Hematopoietic multipotent progenitor cell treated with erythropoietin and hydrocortisone succinate and interleukin-3 and kit ligand, for 17 days (in vitro differentiated cells): ENCODE measurements at regions not wholly inside any gene's neighbourhood (a gene's known extent, or its start where the extent isn't known, plus 50 kb on each side); places are given as distances from the start of the nearest gene placed in this dataset.

Experiments used
- DNase-seq: peaks from one replicate; pipeline ENCODE4 v3.0.0-alpha.2; 2015; ENCODE audit warnings: low spot score

DNA sequence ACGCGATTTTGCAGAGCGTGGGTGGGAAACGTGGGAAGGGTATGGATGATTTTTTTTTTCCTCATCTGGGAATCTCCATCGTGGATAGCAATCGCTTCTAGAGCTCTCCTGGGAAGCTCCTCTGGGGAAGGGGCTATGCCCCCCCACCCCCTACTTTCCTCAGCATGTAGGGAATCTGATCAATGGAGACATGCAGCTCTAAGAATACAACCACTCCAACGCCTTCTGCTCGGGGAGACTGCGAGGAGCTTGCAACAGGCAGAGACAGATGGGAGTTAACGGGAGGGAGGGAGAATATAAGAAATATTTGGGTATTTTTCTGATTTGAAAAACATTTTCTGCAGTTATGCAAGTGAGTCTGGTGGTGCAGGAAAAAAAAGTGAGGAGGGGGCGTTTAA is 104.6 kb upstream of the HSD17B12 start:
- no peak for DNase-seq

DNA sequence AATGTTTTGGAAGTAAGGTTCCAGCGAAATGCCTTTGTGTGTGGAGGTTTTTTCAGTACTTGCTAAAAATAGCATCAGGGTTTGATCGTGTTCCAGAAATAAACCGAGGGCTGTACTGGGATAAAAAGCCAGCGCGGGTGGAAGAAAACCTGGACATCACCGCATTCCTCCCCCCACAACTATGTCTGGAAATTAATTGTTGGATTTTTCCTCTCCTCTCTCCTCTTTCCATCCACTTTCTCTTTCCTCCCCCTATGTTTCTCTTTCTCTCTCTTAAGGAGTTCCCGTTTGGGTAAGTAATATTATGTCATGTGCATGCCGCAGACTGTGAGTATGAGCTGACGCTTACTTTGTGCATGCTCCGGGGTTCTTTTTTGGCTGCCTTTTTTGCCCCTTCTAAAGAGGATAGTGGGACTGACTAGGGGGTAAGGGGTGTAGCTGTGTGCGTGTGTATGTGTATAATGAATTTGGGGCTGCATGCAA is 104.2 kb upstream of the HSD17B12 start:
- DNase-seq, result no peak

DNA sequence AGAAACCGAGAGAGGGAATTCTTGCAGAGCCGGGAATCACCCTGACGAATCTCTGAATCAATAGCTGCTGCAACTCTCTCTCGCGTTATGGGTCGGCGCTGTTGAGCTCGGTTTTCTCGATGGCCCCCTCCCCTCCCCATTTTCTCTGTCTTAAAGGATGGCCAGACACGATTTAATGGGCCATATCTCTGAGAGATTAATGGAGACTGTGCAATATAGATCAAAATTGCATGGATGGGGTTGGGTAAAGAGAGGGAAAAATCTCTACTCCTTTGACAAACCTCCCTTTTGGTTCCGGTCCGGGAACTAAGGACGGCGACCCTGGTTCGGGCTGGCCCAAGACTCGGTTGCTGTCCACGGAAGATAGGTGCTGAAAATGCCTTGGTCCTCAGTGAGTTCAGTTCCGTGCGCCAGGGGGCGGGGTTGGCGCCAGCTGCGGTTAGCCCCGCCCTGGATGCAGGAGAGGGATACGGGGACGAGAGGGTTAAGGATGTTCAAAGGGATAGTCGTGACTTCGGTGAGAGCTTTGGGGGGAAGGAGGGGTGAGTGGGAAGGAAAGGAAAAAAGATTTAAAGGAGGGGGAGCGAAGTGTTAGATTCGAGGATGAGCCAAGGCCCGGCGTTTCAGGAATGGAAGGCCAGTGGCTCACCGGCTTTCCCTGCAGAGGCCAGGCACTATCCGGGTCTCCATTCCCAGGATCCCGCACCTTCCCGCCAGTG is 103.6 kb upstream of the HSD17B12 start:
- DNase-seq, result no peak

DNA sequence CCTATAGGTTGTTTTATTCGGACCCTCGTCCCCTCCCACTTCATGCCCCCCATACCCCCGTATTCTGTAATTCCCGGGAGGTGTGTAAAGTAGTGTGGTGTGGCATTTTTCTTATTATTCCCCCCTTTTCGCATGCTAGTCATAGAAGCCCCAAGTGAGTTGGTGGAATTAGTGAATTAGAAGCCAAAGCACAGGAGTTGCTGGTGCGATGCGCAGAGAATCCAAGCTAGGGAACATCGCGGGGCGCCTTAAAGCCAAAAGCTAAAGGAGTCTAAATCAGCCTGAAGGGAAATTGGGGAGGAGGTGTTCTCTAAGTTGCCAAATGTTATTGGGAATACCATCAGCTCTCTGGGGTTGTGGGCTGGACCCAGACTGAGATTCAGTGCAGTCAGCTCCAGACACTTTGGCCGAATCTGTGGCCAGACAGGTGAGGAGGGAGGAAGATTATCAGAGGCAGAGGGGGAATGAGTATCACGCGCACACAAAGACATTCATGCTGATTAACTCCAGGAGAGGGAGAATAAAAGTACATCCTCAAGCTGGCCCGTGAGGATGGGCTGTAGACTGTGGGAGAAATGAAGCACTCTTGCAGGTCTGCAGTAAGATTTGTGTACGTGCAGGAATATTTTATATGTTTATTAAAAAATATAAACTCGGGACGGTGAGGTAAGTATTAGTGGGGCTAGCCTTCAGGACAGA is 102.8 kb upstream of the HSD17B12 start:
- no peak for DNase-seq

DNA sequence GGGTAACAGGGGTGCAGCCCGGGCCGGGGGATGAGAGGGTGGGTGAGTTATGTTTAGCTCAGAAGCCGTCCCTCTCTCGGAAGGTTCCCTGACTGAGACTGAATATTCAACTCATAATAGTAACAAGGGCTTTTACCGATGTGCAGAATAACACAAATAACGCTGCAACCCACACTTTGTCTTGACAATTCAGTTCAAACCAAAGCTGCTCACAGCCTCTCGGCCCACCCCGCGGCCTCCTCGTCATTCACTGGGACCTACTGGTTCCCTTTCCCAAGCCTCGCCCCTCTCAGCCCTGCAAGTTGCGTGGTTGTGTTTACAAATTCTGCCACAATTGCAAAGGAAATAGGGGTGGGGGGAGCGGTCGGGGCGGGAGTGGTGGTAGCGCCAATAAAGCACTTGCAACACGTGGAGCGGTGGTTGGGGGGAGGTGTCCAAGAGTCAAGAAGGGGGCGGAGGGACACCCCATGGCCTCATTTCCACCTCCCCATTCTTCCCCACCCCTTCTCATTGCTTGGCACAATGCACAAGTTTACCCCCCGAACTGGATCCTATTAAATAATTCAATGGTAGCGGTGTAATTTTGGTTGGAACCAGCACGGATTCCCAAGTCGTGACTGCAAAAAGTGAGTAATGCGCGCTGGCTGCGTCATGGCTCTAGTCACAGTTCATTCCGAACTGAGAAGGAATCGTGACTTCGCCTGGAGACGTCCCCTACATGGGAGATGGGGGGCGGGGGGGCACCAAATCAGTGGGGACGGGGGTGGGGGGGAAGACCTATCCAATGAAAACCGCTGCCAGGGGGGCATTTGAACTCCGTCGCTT is 102.0 kb upstream of the HSD17B12 start:
- no peak for DNase-seq

DNA sequence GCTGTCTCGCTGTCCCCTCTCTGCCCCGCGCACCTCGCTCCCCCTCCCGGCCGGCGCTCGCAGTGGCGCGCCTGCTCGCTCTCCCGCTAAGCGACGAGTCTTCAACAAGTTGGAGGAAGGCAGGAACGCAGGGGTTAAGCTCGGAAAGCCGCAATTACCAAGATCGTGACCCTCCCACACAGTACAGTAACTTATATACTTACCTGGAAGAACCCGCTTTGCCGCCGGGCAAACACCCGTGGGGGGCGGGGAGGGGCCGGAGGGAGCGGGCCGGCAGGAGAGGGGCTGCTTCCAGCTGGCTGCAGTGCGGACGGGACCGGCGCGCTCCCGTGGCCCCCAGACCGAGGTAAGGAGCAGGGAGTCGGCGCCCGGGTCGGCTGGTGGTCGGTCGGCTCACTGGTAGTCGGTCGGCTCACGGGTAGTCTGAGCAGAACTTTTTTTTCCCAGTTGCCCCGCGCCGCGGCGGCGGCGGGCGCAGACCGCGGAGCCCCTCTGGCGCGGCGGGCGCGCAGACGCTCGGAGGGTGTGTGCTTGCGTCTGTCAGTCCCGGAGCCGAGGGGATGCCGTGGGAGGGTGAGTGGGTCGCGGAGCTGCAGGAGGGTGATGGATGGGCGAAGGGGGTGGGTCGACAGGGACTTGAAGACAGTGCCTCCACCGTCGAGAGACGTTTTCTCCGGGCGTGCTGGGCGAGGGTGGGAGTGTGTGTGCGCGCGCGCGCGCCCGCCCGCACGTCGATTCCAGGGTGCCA is 101.2 kb upstream of the HSD17B12 start:
- DNase-seq, result no peak

DNA sequence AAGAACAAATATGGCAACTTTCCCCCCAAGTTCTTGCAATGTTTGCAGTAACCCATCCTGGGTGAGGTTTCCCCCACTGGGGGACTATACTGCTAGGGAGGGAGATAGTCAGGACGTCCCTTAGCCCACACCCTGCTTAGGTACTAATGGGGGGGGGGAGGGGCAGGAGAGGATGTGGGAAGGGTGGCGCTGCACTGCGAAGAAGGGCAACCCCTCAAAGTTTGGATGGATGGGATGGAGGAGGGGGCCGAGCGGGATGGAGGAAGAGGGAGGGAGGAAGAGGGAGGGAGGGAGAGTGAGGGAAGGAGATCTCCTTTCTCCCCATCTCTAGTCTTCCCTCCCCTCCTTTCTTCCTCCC is 100.6 kb upstream of the HSD17B12 start:
- no peak for DNase-seq

DNA sequence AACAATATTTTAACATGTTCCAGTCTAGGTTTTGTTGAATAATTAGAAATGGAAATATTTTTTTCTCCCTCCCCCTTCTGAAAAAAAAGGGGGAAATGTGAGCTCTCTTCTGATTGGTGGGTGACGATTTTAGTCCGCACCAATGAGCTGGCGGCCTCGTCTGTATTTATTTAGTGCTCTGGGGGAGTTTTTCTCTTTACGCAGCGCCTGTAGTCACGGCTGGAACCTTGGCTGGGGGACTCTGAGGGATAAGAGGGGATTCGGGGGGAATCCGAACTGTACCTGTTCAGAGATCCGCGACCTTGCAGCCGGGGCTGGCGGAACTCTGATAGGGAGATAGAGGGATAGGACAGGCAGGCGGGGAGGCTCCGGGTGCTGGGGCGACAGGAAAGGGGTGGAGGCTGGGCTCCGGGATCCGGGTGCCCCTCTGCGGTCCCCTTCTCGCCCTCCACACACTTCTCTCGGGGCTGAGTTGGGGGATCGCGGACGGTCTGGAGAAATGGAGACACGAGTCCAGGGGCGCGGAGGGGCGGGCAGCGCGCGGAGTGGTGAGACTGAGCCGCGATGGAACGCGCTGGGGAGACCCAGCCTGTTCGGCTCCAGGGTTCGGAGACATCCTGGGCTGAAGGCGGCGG is 99.7 kb upstream of the HSD17B12 start:
- no peak for DNase-seq

DNA sequence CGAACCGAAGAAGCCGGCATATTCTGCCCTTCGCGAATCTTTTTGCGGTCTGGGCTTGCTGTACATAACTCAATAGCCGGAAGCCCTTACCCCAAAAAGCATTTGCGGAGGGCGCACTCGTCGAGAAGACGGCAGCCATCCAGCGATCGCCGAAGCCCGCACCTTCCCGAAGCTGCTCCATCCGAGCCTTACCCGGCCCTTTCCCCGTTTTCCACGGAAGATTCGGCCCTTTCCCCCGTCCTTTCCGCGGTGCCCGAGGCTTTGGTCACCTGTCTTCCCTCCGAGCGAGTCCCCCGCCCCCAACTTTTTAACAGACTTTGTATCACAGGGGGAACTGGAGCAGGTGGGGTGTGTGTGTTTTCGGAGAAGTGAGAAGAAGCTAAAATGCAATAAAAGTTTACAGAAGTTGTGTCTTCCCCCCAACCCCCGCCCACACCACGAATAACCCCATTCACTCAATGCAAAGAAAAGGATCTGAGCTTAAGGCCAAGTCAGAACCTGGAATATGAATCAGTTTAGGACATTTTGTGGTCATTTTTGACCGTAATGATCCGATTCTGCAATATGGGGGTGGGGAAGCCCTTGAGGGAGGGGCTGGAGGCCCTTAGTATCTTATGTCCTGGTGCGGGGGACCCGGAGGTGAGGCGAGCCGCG is 99.0 kb upstream of the HSD17B12 start:
- no peak for DNase-seq

DNA sequence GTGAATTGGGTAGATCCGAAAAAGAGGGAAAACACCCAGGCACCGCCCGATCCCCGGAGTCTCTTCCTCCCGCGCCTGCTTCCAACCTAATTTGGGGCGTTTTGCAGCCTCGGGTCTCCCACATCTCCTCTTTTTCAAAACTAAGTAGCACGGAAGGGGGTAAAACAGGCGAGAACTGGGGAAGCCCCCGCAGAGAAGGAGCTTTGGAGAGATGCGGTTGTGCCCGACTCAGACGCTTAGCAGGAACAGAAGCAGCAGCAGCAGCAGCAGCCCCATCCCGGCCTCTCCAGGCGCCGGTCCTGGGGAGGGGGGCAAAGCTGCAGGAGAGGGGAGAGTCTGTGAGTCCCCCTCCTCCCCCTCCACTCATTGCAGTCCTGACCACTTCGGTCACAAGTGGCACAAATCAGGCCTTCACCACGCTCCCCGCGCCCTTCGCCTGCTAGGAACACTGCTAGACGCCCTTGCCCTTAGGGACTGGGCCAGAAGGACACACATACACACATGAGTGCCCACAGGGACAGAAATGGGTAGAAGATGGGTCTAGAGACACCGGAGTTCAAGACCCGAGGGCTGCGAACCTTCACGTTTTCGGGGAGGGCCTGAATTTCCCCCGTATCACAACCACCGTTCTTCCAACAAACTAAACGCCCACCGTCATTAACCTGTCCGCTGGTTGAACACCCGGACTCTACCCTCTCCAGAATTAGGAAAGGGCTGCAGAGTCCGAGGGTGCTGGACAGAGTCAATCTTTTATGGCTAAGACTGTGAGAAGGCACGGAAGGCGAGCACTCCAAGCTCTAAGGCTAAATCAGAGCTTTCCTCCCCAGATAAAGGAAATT is 98.3 kb upstream of the HSD17B12 start:
- DNase-seq, result no peak

DNA sequence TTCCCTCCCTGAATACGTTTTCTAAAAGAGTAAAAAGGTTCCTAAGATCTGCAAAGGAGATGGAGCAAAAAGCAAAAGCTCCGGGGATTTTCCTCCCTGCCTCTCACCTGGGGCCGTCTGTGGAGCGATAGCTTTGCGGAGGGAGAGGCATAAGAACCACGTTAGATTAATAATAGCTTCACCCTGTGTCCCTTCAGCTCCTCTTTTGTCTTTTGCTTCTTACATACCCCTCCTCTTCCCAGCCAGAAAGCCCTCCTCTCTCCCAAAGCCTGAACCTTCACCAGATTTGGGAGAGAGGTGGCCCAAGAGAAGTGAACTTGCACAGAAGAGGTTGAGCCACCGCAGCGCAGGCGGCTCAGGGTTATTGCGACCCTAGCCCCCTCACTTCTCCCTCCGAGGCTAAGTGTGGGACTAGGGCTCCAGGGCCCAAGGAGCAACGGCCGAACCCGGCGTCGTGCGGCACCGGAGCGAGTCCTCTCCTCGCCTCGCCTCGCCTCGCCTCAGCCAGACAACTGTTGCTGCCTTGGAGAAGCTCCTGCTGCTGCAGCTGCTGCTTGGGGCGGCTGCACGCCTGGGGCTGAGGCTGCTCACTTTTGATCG is 97.6 kb upstream of the HSD17B12 start:
- no peak for DNase-seq

DNA sequence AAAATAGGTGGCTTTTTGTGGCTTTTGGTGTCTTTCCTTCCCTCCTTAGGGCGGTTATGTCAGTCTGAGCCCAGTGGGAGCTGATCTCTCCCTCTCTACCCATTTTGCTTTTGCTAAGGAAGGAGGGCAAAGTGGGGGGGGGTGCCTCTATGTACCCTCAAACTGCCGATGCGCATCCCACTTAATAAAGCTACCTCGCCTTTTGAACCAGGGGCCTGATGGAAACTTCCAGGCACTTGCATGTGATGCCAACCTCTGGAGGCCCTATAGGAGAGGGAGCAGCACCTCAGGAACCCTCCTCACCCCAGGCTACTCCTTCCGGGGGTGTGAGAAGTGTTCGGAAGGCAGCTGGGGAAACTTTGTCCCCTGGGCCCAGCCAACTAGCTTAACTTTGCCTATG is 97.0 kb upstream of the HSD17B12 start:
- DNase-seq, result no peak

DNA sequence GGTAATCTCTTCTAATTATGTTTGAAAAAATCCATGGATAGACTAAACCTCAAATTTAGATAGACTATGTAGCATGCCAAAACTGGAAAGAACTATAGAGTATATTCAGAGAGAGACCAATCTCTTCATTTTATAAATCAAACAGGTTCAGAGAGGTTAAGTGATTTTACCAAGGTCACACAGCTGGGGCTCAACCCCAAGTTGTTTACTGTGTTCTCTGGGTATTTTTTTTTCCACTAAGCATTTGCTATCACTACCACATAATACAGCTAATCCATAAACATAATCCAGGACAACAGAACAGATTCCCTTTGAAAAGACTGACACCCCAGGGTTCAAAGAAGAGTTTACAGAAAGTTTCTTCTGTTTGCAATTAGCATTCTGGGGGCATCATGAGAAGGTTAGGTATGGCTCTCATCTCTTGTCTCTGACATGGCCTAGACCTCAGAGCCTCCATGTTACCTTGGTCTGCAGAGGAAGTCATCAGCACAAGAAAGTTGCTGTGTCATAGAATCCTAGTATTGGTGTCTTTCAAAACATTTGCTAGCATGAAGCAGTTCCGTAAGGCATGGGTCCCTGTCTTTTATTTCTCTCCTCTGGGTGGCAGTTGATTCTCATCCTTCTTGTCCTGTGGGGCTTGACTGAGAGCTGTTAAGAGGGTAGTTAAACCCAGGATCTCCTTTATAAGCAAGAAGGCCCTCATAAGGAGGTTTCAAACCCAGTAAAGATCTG is 94.5 kb upstream of the HSD17B12 start:
- no peak for DNase-seq

DNA sequence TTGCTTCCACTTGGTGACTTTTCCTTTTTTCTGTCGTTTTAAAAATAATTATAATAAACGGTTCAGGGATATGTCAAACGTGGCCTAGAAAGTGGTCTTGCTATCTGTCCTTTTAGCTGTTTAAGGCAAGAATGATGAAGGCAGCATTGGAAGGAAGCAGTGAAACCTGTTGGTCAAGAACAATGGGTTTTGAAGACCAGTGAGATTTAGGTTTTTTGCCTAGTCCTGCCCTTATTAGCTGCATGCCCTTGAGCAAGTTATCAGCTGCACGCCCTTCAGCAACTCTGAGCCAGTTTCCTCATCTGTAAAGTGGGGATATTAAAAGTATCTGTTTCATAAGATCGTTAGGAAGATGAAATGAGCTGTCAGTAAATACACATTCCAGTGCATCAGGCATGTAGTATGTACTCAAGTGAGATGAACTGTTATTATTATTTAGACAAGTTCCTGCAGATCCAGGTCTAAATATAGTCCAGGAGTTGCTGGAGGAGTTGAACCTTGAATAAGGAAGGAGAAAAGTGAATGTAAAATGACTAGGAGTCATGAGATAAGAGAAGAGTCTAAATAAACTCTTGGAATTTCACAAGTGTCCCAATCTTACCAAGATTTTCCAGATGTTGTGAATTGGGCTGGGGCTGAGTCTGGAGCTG is 90.8 kb upstream of the HSD17B12 start:
- DNase-seq, result no peak

DNA sequence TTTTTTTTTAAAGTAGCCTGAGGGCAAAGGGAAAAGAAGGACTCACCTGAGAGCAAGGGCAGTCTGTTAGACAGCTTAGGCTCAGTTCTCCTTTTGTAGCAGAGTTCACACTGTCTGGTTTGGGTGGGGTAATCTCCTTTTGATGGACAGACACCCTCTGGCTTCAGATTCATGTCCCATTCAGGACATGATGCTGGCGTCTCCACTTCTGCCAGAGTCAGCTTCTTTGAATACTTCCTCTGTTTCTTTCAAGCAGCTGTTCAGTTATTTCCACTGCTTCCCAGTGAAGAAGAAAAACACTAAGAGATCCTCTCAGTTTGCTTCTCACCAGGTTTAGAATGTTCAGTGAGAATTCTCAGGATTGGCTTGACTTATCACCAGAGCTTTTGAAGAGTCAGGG is 79.0 kb upstream of the HSD17B12 start:
- no peak for DNase-seq

DNA sequence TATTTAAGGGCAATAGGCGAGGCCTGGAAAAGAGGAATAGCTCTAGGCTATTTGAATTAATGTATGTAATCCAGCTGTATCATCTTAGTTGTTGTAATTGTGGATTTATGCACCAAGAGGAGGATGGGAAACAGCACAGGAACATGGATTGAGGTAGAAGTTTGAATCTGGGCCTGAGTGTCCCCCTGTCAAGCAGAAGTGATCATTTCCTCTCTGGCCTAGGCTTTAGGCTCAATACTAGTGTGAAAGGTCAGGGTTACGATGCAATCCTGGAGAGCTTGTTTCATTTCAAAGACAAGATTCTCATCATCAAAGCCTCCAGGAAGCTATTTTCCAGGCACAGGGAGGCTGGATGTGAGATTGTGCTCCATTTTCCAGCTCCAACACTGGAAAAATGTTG is 77.9 kb upstream of the HSD17B12 start:
- DNase-seq, result no peak

DNA sequence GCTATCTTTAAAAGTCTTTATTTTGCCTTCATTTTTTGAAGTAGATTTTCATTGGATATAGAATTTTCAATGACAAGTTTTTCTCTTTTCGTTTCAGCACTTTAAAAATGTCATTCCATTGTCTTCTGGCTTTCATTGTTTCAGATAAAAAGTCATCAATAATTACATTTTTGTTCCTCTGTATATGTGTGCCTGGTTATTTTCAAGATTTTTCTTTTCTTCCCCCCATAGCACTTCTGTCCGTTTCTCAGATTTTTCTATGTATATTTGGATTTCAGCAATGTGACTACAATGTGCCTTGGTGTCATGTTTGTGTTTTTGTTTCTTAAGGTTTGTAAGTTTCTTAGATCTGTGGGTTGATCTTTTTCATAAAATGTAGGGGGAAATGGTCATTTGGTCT is 66.3 kb upstream of the HSD17B12 start:
- DNase-seq, result no peak

DNA sequence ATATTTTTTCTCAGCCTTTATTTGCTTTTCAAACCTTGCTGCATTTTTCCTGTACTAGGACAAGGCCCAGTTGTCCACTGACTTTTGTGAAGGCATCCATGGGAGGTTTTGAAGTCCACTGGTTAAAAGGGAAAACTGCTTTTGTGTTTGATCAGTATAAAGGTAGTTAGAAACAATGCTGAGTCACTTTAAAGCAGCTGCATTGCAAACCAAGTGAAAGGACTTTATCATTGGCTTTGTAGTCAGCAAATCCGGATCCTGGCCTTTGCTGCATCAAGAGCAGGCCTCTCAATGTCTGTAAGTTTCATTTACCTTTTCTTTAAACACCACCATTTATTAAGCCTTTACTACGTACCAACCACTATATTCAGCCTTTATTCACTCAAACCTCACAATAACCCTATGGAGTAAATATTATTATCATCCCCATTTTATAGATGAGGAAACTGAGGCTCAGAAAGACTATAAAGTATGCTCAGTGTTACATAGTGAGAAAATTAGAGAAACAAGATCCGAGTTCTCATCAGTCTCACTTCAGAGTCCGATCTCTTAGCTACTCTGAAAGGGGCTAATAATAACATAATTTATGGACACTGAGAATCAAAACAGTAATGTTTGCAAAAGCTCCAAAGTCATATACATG is 60.6 kb upstream of the HSD17B12 start:
- DNase-seq, result no peak
